Fibroblast of skin of right quadriceps (primary cell): ENCODE measurements at regions not wholly inside any gene's neighbourhood (a gene's known extent, or its start where the extent isn't known, plus 50 kb on each side); places are given as distances from the start of the nearest gene placed in this dataset.

Experiments used
- DNase-seq: peaks from one replicate; pipeline ENCODE4 v3.0.0-alpha.2; 2013

DNA sequence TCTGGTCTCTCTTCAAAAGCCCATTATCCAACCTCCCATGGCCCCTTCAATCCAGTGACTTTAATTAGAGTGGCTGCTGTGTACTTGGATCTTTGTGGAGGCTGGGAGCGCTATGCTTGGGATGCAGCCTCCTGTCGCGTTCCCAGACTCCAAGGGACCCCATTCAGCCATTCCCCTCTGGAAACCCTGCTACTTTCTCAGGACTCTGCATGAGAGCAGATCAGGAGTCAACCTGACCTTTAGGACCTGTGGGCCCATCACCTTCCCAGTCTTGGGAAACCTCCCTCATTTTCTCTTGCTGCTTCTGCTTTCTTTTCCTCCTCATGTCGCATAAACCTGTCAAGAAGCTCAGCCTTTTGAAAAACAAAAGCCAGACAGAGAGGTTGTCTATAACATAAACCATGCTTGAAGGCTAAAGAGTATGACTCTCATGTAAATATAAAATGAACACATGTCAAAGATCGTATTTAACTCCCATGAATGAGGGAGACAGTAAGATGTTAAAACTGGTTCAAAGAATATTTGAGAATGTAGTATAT lies 143.1 kb upstream of the PELI1 start:
- no peak for DNase-seq

DNA sequence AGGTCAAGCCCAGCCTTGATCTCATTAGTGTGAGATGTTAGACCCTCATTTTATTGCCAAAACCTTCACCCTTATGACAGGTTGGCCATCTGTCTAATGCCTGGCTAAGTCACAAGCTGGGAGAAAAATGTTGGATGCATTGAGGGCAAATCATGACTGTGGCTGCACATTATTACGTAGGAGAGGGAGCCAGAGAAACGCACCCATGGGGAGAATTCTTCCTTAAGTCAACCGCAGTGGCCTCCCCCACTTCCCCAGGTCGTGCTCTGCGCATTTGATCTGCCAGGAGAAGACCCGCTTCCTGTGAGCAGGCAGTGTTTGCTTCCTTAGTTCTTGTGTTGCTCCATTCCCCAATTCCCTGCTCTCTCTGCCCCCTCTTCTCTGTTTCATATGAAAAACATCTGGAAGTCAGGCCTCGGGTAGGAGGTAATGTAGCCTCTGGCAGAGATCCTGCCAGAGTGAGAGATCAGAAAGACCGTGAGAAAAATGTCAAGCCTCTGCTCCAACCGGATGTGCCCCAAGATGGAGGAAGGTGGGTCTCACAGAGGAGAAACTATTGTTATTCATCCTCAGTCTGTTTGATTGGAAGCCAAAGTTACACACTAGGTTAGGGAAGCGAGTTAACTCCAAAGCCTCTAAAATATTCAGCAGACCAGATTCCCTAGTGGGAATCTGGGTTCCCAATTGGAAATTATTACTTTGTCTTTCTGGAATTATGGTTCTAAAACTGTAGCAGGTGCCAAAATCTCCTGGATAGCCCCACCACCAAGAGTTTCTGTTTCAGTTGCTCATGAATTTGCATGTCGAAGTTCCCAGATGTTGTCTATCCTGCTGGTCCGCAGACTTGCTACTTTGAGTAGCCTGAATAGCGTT lies 144.3 kb upstream of the PELI1 start:
- DNase-seq: peak; percentile 93

DNA sequence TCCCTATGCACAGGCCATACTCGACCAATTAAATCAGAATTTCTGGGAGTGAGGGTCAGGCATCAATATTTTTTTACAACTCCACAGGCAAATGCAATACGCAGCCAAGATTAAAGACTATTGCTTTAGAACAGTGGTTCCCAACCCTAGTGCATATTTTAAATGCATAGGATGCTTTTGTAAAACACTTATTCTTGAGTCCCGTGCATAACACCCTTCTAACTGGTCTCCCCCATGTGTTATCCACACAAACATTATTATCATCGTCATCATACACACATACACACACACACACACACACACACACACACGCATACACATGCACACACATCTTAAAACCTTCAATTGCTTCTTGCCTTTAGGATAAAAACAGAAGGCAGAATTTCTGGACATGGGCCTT lies 145.0 kb upstream of the PELI1 start:
- peak; percentile 57 for DNase-seq

DNA sequence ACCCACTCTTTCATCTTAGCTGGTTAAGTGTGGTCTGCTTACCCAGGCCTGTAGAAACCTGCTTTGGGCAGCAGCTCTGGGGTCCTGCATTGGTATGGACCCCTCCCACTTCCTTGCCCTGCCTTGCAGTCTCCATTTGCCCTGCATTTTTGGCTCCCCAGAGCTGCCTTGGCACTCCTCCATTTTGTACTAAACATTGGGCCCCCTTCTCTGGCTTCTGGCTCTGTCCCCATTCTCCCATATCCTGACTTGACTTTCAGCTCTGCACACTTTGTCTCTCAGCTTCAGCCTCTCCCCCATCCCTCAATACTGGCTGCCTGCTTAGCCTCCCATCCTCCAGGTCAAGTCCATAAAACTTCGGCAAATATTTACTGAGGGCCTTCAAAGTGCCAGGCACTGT lies 145.5 kb upstream of the PELI1 start:
- no peak for DNase-seq

DNA sequence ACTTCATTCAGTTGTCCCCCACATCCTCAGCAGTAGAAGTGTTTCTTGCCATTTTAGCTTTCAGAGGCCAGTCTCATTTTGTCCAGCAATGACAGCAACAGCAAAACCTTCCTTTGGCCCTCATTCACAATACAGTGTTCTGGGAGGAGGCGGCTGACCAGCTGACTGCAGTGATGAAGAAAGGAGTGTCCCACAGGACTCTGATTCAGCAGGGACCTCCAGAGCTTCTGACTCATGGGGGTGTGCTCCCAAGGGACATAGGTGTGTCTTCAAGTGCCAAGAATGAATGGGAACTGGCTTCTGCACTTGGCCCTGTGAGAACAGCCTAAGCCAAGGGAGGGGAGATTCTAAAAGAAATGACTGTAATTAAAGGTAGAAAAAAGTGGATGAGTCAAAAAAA lies 147.0 kb upstream of the PELI1 start:
- DNase-seq: peak; percentile 55

DNA sequence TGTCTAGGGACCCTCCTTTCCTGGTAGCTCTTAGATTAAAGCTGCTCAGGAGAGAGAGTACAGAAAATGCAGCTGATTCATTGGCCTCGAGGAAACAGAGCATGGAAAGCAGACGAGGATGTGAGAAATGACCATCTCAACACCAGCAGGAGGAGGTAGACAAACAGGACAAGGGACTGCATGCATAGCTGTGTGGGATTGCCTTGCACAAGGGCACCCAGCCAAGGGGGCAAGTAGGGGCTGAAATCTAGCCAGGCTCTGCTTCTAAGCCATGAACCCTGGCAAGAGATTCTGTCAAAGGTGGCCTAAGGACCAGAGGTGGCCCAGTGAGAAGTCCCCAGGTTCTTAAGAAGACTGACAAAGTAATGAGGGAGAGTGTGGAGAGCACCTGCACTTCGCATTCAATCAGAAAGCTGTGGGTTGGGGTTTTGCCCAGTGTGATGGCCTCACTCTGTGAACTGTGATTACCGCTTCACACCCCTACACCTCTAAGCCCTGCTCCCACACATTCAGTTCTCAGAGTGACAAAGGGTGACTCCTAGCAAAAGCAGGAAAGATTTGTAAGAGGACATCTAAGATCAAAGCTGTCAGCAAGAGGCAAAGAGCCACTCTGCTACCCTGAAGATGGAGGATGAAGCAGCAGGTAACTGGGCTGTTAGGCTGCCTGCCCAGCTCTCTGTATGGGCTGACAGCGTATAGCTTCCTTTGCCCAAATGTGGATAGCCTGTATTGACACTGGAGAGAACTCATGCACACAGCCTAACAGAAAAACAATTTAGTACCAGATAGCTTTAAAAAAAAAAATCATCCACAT lies 151.3 kb upstream of the PELI1 start:
- no peak for DNase-seq

DNA sequence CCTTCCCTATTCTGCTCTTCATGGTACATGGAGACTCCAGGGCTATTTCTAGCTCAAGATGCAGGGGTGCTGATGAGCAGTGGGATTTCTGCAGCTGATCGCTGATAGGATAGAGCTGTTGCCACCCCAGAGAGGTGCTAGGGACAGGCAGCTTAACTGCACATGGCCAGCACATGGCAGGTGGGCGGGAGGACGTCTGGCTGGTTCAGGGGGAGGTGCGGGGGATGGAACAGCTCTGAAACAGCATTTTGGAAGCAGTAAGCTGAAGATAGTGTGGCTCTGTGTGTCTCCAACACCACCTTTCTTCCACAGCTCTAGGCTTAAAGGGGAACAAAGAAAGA lies 151.9 kb upstream of the PELI1 start:
- DNase-seq: no peak

DNA sequence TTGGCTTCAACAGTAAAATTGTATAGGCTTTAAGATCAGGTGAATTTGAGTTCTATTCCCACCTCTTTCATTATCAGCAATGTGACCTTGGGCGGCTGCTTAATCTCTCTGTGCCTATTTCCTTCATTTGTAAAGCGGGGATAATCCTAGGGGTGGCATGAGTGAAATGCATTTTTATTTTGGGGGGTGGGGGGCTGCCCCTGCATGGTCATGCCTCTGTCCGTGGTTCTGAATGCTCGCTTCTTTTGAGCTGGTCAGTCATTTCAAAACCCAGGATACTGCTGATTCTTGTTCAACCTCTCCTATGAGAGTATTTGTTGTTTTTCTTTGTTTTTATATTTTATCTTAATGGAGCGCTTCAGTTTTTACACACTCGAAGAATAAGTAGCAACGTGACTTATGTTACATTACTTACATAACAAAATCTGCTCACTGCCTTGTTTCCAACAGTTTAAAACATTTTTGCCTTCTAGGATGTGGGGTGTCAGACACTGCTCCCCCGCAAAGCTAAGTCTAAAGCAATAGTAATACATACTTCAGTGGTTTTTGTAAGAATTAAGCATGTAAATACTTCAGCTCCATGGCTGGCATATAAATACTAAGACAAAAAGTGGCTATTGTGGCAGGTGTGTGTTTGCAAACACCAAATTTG lies 152.6 kb upstream of the PELI1 start:
- DNase-seq: no peak

DNA sequence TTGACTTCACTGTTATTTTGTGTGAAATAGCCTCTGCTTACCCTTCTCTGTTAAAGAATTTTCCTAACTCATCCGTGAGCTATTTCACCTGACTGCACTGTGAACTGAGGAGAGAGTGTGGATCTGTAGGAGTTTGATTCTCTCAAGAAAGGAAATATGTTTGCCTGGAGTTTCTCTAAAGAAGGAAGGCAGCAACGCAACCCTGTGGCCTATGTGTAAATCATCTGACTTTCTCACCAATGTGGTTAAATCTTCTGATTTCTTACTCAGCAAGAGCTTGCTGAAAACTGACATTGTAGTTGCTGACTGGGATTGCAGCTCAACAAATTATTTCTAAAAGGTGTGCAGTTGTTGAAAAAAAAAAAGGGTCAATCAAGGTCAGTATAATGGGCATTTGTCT lies 153.9 kb upstream of the PELI1 start:
- DNase-seq: no peak

DNA sequence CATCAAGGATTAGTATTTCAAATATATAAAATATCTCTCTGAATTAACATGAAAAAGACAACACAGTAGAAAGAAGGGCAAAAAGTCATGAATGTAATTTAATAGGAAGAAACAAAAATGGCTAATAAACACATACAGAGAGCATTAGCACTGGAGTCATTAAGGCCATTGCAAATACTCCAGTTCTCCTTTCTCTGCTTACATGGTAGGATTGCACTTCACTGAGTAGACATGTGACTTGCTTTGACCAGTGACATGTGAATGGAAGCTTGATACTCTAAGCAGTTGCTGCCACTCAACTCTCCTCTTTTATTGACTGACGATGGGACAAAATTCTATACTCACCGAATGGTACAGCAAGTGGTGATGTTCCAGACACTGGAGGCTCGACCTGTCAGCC lies 153.9 kb upstream of the LGALSL start:
- DNase-seq: no peak

DNA sequence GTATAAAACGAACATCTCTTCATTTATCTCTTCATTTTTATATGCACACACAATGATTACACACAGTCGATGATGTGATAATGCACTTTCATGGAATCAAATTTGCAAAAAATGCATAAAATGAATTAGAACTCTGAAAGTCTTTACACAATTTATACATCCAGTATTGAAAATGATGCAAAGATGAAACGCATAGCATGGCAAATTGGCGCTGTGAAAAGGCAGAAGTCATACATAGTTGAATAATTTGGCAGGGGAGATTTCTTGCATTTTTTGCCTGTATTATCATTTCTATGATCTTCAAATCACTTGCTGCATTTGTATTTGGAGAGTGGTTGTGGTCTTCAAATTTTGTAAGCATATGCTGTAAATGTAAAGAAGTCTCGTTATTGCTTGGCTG lies 150.7 kb upstream of the LGALSL start:
- DNase-seq: no peak

DNA sequence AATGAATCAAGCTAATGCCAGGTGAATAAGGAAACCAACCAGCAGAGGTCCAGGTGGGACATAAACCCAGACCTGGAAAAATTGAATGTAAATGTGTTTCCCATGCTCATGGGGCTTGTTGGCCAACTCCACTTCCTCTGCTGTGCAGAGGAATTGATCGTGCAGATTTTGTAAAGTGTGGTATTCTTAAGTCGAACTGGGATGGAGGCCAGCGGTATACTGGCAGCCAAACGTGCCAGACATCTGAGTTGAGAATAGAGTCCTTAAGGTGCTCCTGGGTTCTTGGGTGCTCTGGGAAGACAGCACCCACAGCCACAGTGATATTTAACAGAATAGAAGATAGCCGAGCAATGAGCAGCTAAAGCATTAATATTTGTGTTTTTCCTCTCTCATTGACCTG lies 146.5 kb upstream of the LGALSL start:
- no peak for DNase-seq

DNA sequence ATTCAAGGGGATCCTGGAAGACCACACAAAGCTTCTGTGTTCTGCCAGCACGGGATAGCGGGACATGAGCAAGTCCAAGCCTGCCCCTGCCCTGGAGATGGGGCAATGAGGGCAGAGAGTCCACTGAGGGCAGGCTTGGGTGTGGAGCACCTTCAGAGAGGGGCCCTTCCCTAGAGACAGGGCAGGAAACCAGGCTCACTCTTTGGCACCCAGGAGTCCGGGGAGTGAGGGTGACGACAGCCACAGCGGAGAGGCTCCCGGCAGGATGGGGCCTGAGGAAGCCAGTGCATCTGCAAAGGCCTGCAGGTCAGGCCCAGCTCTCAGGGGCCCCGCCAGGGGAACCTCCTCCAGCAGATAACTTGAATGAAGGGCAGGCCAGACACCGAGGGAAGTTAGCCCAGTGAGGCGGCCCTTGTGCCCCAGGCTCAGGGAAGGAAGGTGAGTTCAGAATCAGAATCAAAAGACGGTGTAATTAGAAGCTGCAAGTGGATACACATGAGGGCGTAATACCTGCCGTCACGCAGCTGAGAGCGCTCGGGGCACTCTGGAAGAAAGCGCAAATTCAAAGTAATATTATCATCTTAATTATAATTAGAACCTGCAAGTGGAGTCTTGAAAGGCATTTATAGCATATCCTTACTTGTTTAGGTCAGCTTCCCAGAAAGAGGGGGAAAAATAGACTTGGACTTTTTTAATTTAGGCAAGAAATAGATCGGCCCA lies 142.6 kb upstream of the LGALSL start:
- no peak for DNase-seq

DNA sequence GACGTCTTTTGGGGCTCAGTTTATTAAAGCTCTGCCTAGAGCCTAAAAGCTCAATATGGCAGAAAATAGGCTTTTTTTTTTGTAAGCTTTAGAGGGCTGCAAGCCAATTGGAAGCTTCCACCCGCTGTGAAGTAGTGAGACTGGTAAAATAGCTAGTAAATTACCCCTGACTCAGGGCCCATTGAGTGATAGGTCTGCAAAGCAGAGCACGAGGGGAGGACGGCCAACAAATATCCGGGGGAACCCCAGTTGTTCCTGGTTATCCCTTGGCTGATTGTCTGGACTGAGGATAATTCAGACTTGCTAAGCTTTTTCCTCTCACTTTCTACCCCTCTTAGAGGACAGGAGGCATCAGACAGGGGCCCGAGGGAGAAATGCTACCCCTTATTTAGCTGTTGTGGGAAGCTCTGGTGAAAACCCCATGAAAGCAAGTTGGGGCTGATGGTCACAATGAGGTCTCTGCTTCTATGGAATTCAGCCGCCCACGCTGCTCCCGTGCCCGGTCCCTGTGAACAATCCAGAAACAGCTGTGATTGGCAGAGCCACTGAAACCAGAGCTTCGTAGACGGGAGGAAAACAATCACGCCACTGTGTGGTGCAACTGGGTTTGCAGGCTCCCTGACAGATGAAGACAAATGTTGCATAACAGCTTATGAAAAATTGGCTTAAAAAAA lies 141.9 kb upstream of the LGALSL start:
- peak; percentile 87 for DNase-seq

DNA sequence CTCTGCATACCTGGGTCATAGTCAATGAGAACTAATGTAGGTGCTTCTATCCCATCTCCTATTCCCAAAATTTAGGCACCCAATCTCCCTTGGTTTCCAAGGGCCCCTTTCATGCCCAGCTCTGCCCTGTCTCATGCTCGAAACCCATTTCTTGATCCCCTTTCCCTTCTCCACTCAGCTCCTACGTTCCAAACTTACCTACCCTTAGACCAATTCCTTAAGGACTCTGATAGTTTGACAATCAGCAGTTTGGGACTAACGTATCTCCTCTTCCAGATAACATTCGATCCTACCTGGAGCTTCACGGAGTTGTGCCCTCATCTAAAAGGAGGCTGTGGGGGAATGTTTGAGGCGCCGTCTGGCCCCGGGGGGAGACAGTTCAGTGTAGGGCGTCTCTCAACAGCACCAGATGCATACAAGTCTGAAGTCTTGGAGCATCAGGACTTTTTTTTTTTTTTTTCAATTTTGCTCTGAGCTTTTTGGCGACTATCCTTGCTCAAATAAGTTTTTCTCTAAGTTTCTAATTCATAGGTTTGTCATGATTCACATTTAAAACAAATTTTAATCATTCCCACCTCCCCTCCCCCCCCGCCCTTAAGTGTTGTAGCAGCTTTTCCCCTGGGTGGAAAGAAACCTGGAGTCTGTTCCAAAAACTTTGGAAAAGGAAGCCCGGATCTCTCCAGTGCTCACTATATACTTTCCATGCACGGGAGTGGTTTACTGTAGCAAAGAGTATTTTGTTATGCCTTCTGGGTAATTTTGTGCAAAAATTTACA lies 141.2 kb upstream of the LGALSL start:
- no peak for DNase-seq

DNA sequence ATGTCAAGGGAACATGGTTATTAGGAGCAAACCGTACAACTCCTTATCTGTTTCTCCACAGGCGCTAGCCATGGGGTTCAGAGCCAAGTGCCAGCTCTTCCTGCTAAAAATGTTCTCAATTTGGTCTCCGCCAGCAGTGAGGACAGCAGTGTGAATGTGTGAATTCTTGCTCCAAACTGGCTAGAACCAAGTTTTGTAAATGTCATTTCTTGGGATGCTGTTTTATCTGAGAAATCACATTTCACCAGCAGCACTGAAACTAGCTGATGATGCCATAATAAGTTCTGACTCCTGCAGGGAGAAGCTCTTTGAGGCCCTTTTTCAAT lies 140.6 kb upstream of the LGALSL start:
- no peak for DNase-seq

DNA sequence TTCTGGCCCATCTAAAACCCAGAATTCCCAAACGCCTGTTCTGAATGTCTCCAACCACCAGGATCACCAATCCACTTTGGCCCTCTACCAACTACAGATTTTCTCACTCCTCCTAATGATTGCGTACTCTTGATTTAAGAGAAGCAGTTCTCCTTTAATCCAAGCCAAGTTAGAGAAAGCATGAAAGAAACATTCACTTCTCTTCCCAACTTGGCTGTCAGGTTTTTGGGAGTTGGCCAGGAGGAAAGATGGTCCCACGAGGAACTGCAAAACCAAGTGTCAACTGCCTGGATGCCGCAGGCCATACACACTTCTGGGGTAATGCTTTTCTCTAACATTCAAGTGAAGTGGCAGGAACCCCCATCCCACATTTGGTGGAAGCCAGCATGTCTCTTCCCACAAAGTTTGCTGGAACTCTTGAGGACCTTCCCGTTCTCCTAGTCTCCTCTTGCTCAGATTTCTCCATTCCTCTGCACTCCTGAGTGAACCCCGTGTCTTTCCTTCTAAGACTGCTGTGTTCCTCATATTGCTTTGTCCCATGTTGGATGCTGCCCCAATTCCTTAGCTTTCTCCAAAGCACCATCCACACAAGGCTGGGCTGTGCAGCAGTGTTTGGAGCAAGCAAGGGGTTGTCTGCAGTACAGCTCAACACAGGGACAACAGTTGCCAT lies 138.5 kb upstream of the LGALSL start:
- no peak for DNase-seq

DNA sequence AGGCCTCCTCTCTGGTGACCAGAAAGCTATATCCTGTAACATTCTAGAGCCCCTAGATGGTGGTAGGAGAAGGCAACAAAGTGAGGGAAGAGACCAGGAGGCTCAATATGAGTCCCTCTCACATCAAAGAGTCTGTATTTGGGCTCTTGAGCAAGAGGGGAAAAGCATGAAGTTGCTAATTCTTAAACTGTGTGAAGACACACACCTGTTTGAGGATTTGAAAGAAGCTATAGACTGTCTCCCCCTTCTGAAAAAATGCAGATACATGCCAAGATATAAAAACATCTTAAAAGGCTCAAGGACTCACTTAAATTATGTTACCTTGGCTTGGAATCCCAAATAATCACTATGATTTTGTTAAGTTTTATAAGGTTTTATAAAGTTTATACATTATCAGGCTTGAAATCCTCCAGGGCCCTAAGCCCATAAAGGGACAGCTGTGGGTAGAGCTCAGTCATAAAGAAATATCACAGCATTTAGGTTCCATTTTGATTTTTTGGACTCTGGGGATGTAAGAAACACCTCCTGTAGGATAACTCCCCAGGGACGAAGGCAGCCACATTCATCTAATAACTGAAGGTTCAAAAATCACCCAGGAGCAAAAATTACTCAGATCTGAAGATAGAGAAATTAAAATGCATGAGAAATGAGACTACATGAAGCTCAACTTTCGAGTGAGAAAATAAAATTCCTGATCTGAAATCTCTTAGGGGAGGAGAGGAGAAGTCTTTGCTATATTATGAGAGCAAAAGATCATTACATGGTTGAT lies 136.1 kb upstream of the LGALSL start:
- DNase-seq: no peak

DNA sequence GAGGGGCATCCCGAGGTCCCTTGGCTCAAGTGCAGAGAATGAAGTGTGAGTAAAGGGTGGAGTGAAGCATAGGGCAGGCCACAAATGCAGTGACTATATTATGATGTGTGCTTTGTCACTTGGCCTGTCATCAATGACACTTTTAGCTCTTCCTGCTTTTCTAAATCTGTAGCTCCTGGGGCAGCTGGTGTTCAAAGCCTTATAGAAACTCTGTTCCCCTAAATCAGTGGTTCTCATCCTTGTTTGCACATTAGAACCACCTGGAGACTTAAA lies 135.6 kb upstream of the LGALSL start:
- no peak for DNase-seq

DNA sequence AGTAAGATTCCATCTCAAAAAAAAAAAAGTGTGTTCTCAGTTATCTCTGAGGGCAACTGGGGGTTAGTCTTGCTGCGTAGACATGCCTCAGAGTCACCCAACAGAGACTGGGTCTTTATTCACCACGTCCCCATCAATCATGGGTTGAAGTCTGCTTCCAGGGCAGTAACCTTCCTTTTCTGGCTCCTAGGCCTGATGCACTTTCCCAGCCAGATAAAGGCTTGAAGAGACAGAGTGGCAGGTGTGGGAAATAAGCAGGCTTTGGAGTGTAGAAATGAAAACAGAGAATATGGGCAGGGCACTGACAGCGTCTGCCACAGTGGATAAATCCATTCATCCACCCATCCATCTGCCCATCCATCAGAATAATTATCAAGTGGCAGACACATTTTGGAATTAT lies 134.1 kb upstream of the LGALSL start:
- DNase-seq: no peak

DNA sequence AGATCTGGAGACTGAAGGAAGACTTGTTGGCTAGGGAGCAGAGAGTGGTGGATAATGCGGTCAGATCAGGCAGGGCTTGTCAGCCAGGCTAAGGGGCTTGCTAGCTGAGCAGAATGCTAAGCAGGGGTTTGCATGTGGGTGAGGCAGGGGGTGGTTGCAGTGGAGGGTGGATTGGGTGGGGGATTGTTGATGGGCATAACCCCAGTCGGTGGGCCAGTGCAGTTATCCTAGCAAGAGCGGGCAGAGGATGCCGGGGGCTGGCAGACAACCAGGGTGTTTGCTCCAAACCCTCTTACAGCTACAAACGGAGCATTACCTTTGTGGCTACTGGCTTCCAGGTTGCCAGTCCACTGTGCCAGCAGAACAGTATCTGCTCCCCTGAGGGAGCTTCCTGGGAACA lies 131.5 kb upstream of the LGALSL start:
- DNase-seq: no peak
